Liver (tissue), 3 donors: ENCODE measurements at regions not wholly inside any gene's neighbourhood (a gene's known extent, or its start where the extent isn't known, plus 50 kb on each side); places are given as distances from the start of the nearest gene placed in this dataset.

ENCODE experiments used
- EGR1 ChIP-seq, 2 donors: IDR thresholded peaks; 2 replicates each; pipeline ENCODE4 v1.6.1; 2016 to 2018; ENCODE audit warnings: antibody characterized with exemption in 2 of 2, low read depth in 2 of 2
- JUND ChIP-seq, 2 donors: IDR thresholded peaks; 2 replicates each; pipeline ENCODE4 v1.6.1; 2016; ENCODE audit warnings: antibody characterized with exemption in 2 of 2
- RAD21 ChIP-seq, 2 donors: IDR thresholded peaks; 2 replicates each; pipeline ENCODE4 v1.6.1; 2016; ENCODE audit warnings: antibody characterized with exemption in 2 of 2, mild to moderate bottlenecking in 2 of 2
- RXRA ChIP-seq, 2 donors: IDR thresholded peaks; 2 replicates each; pipeline ENCODE4 v1.6.1; 2017 to 2018; ENCODE audit warnings: antibody characterized with exemption in 2 of 2, mild to moderate bottlenecking in 1 of 2
- SP1 ChIP-seq: IDR thresholded peaks from 2 replicates; pipeline ENCODE4 v1.6.1; 2018; ENCODE audit warnings: antibody characterized with exemption, mild to moderate bottlenecking
- TAF1 ChIP-seq: conservative IDR thresholded peaks from 2 replicates; pipeline ENCODE4 v1.6.1; 2016; ENCODE audit warnings: antibody characterized with exemption, mild to moderate bottlenecking
- TF ChIP-seq, protein P1 (sequence below): fragments of 150-350 bp; IDR thresholded peaks from 2 replicates; pipeline ENCODE4 v1.5.1; 2017; ENCODE audit warnings: improper control_type of control experiment, low read depth, low read length; ENCODE audit not compliant: missing input control
- TF ChIP-seq, protein P2 (sequence below): IDR thresholded peaks from 2 replicates; pipeline ENCODE4 v1.6.1; 2016; ENCODE audit warnings: antibody characterized with exemption
- TF ChIP-seq, protein P3 (sequence below): IDR thresholded peaks from 2 replicates; pipeline ENCODE4 v1.6.1; 2016; ENCODE audit warnings: antibody characterized with exemption
- TF ChIP-seq, protein P4 (sequence below): IDR thresholded peaks from 2 replicates; pipeline ENCODE4 v1.6.1; 2016; ENCODE audit warnings: antibody characterized with exemption, mild to moderate bottlenecking
- TF ChIP-seq, protein P5 (sequence below): IDR thresholded peaks from 2 replicates; pipeline ENCODE4 v1.6.1; 2016; ENCODE audit warnings: antibody characterized with exemption
- donor health status: healthy.
- donor health status: healthy.

DNA sequence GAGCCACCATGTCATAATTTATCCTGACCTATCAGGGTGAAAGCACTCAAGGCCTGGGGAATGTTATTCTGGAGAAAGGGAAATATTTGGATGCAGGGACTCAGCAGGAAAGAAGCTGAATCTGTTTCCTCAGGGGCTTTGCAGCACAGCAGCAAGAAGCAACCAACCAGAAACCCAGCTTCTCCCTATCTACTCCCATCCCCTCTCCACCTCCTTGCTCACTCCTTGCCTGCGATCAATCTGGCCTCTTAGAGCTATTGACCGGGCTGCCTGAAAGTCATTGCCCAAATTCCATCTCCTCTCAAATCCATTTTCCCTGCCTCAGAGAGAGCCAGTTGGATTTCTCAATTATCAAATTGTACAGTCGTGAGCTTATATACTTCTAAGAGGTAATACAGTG, 542.0 kb upstream of the TRPC7 start:
- TF ChIP-seq SP1: no peak
- TF ChIP-seq, protein P1, sequence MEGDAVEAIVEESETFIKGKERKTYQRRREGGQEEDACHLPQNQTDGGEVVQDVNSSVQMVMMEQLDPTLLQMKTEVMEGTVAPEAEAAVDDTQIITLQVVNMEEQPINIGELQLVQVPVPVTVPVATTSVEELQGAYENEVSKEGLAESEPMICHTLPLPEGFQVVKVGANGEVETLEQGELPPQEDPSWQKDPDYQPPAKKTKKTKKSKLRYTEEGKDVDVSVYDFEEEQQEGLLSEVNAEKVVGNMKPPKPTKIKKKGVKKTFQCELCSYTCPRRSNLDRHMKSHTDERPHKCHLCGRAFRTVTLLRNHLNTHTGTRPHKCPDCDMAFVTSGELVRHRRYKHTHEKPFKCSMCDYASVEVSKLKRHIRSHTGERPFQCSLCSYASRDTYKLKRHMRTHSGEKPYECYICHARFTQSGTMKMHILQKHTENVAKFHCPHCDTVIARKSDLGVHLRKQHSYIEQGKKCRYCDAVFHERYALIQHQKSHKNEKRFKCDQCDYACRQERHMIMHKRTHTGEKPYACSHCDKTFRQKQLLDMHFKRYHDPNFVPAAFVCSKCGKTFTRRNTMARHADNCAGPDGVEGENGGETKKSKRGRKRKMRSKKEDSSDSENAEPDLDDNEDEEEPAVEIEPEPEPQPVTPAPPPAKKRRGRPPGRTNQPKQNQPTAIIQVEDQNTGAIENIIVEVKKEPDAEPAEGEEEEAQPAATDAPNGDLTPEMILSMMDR: no peak
- TF ChIP-seq, protein P2, sequence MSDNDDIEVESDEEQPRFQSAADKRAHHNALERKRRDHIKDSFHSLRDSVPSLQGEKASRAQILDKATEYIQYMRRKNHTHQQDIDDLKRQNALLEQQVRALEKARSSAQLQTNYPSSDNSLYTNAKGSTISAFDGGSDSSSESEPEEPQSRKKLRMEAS: no peak
- TF ChIP-seq, protein P3, sequence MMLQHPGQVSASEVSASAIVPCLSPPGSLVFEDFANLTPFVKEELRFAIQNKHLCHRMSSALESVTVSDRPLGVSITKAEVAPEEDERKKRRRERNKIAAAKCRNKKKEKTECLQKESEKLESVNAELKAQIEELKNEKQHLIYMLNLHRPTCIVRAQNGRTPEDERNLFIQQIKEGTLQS: no peak
- TF ChIP-seq, protein P4, sequence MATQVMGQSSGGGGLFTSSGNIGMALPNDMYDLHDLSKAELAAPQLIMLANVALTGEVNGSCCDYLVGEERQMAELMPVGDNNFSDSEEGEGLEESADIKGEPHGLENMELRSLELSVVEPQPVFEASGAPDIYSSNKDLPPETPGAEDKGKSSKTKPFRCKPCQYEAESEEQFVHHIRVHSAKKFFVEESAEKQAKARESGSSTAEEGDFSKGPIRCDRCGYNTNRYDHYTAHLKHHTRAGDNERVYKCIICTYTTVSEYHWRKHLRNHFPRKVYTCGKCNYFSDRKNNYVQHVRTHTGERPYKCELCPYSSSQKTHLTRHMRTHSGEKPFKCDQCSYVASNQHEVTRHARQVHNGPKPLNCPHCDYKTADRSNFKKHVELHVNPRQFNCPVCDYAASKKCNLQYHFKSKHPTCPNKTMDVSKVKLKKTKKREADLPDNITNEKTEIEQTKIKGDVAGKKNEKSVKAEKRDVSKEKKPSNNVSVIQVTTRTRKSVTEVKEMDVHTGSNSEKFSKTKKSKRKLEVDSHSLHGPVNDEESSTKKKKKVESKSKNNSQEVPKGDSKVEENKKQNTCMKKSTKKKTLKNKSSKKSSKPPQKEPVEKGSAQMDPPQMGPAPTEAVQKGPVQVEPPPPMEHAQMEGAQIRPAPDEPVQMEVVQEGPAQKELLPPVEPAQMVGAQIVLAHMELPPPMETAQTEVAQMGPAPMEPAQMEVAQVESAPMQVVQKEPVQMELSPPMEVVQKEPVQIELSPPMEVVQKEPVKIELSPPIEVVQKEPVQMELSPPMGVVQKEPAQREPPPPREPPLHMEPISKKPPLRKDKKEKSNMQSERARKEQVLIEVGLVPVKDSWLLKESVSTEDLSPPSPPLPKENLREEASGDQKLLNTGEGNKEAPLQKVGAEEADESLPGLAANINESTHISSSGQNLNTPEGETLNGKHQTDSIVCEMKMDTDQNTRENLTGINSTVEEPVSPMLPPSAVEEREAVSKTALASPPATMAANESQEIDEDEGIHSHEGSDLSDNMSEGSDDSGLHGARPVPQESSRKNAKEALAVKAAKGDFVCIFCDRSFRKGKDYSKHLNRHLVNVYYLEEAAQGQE: no peak
- TF ChIP-seq RAD21 (IDR thresholded peaks at IDR 0.05): no peak
- TF ChIP-seq TAF1: no peak
- no peak for TF ChIP-seq JUND (IDR thresholded peaks at IDR 0.05)
- TF ChIP-seq, protein P5, sequence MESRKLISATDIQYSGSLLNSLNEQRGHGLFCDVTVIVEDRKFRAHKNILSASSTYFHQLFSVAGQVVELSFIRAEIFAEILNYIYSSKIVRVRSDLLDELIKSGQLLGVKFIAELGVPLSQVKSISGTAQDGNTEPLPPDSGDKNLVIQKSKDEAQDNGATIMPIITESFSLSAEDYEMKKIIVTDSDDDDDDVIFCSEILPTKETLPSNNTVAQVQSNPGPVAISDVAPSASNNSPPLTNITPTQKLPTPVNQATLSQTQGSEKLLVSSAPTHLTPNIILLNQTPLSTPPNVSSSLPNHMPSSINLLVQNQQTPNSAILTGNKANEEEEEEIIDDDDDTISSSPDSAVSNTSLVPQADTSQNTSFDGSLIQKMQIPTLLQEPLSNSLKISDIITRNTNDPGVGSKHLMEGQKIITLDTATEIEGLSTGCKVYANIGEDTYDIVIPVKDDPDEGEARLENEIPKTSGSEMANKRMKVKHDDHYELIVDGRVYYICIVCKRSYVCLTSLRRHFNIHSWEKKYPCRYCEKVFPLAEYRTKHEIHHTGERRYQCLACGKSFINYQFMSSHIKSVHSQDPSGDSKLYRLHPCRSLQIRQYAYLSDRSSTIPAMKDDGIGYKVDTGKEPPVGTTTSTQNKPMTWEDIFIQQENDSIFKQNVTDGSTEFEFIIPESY: no peak
- TF ChIP-seq RXRA (IDR thresholded peaks at IDR 0.05): no peak
- no peak for TF ChIP-seq EGR1 (IDR thresholded peaks at IDR 0.05; ENCODE audit: low read depth in 2 of 2)
